Medulla oblongata (tissue), 1 donor: ENCODE measurements at regions not wholly inside any gene's neighbourhood (a gene's known extent, or its start where the extent isn't known, plus 50 kb on each side); places are given as distances from the start of the nearest gene placed in this dataset.
A peak's percentile ranks its signal among the peaks of the same experiment; 100 is the strongest.

Source experiments
- DNase-seq: peaks from one replicate; pipeline ENCODE4 v3.0.0-alpha.2; 2015; ENCODE audit errors: extremely low spot score

- DNase-seq: no peak
Measured at GRCh38 chr4:159035570-159035969, 67.3 kb upstream of the RAPGEF2 start.

GRCh38 chr4:159038536-159038935, 64.3 kb upstream of the RAPGEF2 start:
- DNase-seq: no peak

- DNase-seq: no peak
Measured at GRCh38 chr4:159041054-159042034, 61.5 kb upstream of the RAPGEF2 start.

- peak; percentile 72 for DNase-seq
Measured at GRCh38 chr4:159042097-159042605, 60.7 kb upstream of the RAPGEF2 start.

- DNase-seq: no peak
Measured at GRCh38 chr4:159042868-159043267, 60.0 kb upstream of the RAPGEF2 start.

- DNase-seq: no peak
Measured at GRCh38 chr4:159043861-159044260, 59.0 kb upstream of the RAPGEF2 start.

- DNase-seq: no peak
Measured at GRCh38 chr4:159045321-159045720, 57.6 kb upstream of the RAPGEF2 start.

GRCh38 chr4:159046683-159047082, 56.2 kb upstream of the RAPGEF2 start:
- no peak for DNase-seq

- no peak for DNase-seq
Measured at GRCh38 chr4:159047478-159048165, 55.3 kb upstream of the RAPGEF2 start.

GRCh38 chr4:159048166-159048886, 54.6 kb upstream of the RAPGEF2 start:
- DNase-seq: peak; percentile 50

GRCh38 chr4:159049780-159050375, 53.0 kb upstream of the RAPGEF2 start:
- no peak for DNase-seq

GRCh38 chr4:159051245-159052071, 51.4 kb upstream of the RAPGEF2 start:
- no peak for DNase-seq

- DNase-seq: no peak
Measured at GRCh38 chr4:159052315-159052714, 50.6 kb upstream of the RAPGEF2 start.
